GM12875 (cell line): ENCODE measurements at regions not wholly inside any gene's neighbourhood (a gene's known extent, or its start where the extent isn't known, plus 50 kb on each side); places are given as distances from the start of the nearest gene placed in this dataset.

ENCODE experiments used
- H3K4me3 ChIP-seq: one replicate; pipeline ENCODE4 v1.5.1; 2011; ENCODE audit warnings: low read depth, low read length, control low read depth
- CTCF ChIP-seq: IDR thresholded peaks from 2 replicates; pipeline ENCODE4 v1.5.1; 2011; ENCODE audit warnings: low read depth, mild to moderate bottlenecking, control low read depth, inconsistent platforms, low read length, moderate library complexity, borderline replicate concordance; ENCODE audit not compliant: insufficient read depth

GRCh38 chr2:100627330-100628300, 64.8 kb downstream of the PDCL3 start:
- no peak overlapping the region for H3K4me3 ChIP-seq
- TF ChIP-seq CTCF = no peak

GRCh38 chr2:100628506-100628905, 65.7 kb downstream of the PDCL3 start:
- no peak for TF ChIP-seq CTCF
- H3K4me3 ChIP-seq = no peak overlapping the region

DNA sequence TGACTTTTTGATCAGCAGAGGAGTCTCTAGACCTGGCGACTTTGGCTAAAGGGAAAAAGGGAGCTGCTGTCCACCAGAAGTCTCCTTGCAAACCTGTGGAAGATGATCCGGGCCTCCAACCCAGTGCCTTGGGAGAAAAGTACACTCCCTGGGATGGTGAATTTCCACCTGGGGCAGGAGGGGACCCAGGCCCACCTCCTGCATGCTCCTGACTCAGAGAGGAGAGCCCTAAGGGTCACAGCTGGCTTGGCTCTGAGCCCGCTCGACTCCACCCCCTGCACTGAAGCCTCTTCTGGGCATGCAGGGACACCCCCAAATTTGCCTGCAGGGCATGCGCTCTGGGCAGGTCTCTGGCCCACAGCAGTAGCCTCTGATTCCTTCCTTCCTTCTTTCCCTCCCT, 66.5 kb downstream of the PDCL3 start:
- no peak for TF ChIP-seq CTCF
- H3K4me3 ChIP-seq = no peak overlapping the region

DNA sequence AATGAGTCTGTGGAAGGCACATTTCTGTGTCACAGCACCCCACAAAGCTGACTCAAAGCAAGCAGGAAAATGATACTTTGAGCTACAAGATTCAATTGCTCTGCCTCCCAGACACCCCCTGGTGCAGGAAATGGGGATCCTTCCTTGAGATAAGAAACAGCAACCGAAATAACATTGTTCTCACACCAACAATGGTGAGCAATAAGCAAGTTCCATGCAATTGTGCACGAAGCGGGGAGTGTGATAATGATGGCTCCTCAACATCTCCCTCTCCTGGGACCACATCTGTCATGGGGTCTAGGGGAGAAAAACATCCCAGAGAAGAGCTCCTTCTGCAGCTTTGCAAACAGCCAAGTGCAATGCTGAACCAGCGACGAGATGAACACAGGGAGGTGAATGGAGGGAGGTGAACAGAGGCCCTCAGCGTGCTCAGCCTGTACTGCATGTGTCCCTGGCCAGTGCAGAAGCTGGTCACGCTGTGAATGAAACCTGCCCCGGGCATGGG, 67.7 kb downstream of the PDCL3 start:
- TF ChIP-seq CTCF = no peak
- no peak overlapping the region for H3K4me3 ChIP-seq

- TF ChIP-seq CTCF = no peak
Measured at GRCh38 chr2:100632037-100632436, 69.2 kb downstream of the PDCL3 start.

GRCh38 chr2:100632759-100633158, 70.0 kb downstream of the PDCL3 start:
- H3K4me3 ChIP-seq = no peak overlapping the region
- no peak for TF ChIP-seq CTCF

More at GRCh38 chr2:100632037-100632436, 69.2 kb downstream of the PDCL3 start:
- H3K4me3 ChIP-seq = no peak overlapping the region
